ENCODE measurements at regions not wholly inside any gene's neighbourhood (a gene's known extent, or its start where the extent isn't known, plus 50 kb on each side); places are given as distances from the start of the nearest gene placed in this dataset.

DNA sequence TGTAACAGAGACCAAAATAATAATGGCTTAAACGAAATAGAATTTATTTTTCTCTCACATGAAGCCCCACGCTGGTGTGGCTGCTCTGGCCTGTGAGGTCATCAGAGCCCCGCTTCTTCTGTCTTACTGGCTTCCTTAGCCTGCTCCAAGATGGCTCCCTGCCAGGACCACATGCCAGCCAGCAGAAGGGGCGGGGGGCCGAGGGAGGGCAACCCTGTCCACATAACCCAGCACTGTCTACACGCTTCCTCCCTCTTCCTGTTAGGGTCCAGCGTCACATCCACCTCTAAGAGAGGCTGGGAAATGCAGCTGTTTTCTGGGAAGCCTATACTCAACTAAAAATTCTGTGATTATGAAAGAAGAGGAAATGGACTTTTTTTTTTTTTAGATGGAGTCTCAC is 107.9 kb upstream of the DLG1 start:
- TF ChIP-seq EZH2 (IDR thresholded peaks at IDR 0.05; ENCODE audit: insufficient read depth, poor library complexity, severe bottlenecking) (no peak), EZH2phosphoT487 (IDR thresholded peaks at IDR 0.05; ENCODE audit: insufficient read depth, low read depth) (no peak)
